HepG2 (cell line): ENCODE measurements at regions not wholly inside any gene's neighbourhood (a gene's known extent, or its start where the extent isn't known, plus 50 kb on each side); places are given as distances from the start of the nearest gene placed in this dataset.

Source experiments
- CENPBD1 ChIP-seq: sonication (generic); formaldehyde crosslinking; IDR thresholded peaks from 2 replicates; pipeline ENCODE4 v1.8.0; 2022; ENCODE audit warnings: missing genetic modification reagents, low read depth, mild to moderate bottlenecking, borderline replicate concordance
- HOXA9 ChIP-seq: sonication (generic); formaldehyde crosslinking; IDR thresholded peaks from 2 replicates; pipeline ENCODE4 v1.8.1; 2022; ENCODE audit warnings: missing genetic modification reagents, mild to moderate bottlenecking, moderate library complexity, borderline replicate concordance
- MBNL3 ChIP-seq: fragments of 250-450 bp; sonication (Bioruptor Pico); conservative IDR thresholded peaks from 2 replicates; pipeline ENCODE4 v1.8.0; 2022; ENCODE audit warnings: mild to moderate bottlenecking, inconsistent platforms
- MED13 ChIP-seq: sonication (generic); formaldehyde crosslinking; IDR thresholded peaks from 2 replicates; pipeline ENCODE4 v1.5.0; 2020; ENCODE audit warnings: missing genetic modification reagents
- MEIS2 ChIP-seq: sonication (generic); formaldehyde crosslinking; IDR thresholded peaks from 2 replicates; pipeline ENCODE4 v1.9.0; 2021; ENCODE audit warnings: mild to moderate bottlenecking, missing genetic modification reagents
- NFKBIZ ChIP-seq: IDR thresholded peaks from 2 replicates; pipeline ENCODE4 v1.6.1; 2018; ENCODE audit warnings: missing genetic modification reagents, missing compliant biosample characterization
- NFYC ChIP-seq: IDR thresholded peaks from 2 replicates; pipeline ENCODE4 v1.6.1; 2016; ENCODE audit warnings: missing genetic modification reagents, missing compliant biosample characterization
- PAF1 ChIP-seq: IDR thresholded peaks from 2 replicates; pipeline ENCODE4 v1.6.1; 2016; ENCODE audit warnings: missing genetic modification reagents, missing compliant biosample characterization
- PHF20 ChIP-seq: sonication (generic); formaldehyde crosslinking; IDR thresholded peaks from 2 replicates; pipeline ENCODE4 v1.5.0; 2020; ENCODE audit warnings: mild to moderate bottlenecking, missing genetic modification reagents
- PHF8 ChIP-seq: sonication (generic); formaldehyde crosslinking; IDR thresholded peaks from 2 replicates; pipeline ENCODE4 v1.5.0; 2020; ENCODE audit warnings: missing genetic modification reagents
- RBFOX2 ChIP-seq: fragments of 200-400 bp; formaldehyde crosslinking; IDR thresholded peaks from 2 replicates; pipeline ENCODE4 v1.6.1; 2017; ENCODE audit warnings: low read depth, mild to moderate bottlenecking, low read length
- TSC22D2 ChIP-seq: sonication (generic); formaldehyde crosslinking; IDR thresholded peaks from 2 replicates; pipeline ENCODE4 v1.5.1; 2020; ENCODE audit warnings: missing genetic modification reagents, mild to moderate bottlenecking, borderline replicate concordance
- ZBTB3 ChIP-seq: sonication (generic); formaldehyde crosslinking; IDR thresholded peaks from 2 replicates; pipeline ENCODE4 v1.4.0; 2020; ENCODE audit warnings: low read depth, mild to moderate bottlenecking, moderate library complexity, missing genetic modification reagents, borderline replicate concordance
- ZBTB39 ChIP-seq: sonication (generic); formaldehyde crosslinking; IDR thresholded peaks from 2 replicates; pipeline ENCODE4 v1.5.0; 2020; ENCODE audit warnings: missing genetic modification reagents
- ZNF446 ChIP-seq: sonication (generic); formaldehyde crosslinking; IDR thresholded peaks from 2 replicates; pipeline ENCODE4 v1.5.0; 2020; ENCODE audit warnings: mild to moderate bottlenecking, missing genetic modification reagents
- ZNF775 ChIP-seq: sonication (generic); formaldehyde crosslinking; IDR thresholded peaks from 2 replicates; pipeline ENCODE4 v1.4.0; 2020; ENCODE audit warnings: missing genetic modification reagents, mild to moderate bottlenecking, moderate library complexity, borderline replicate concordance
- ZNF883 ChIP-seq: sonication (generic); formaldehyde crosslinking; IDR thresholded peaks from 2 replicates; pipeline ENCODE4 v1.5.1; 2020; ENCODE audit warnings: mild to moderate bottlenecking, missing genetic modification reagents; ENCODE audit errors: not compliant biosample characterization
- TF ChIP-seq, protein P1 (sequence below), 2 experiments: sonication (generic) in 1 of 2; formaldehyde crosslinking in 1 of 2; IDR thresholded peaks; 2 replicates each; pipeline versions ENCODE4 v1.4.0 to v1.6.1; 2018 to 2020; ENCODE audit warnings: missing genetic modification reagents in 2 of 2, borderline replicate concordance in 1 of 2, low read depth in 1 of 2, mild to moderate bottlenecking in 1 of 2, missing biosample characterization in 1 of 2
- TF ChIP-seq, protein P2 (sequence below): sonication (generic); formaldehyde crosslinking; IDR thresholded peaks from 2 replicates; pipeline ENCODE4 v1.5.0; 2020; ENCODE audit warnings: missing genetic modification reagents, mild to moderate bottlenecking, borderline replicate concordance
- TF ChIP-seq, protein P3 (sequence below): sonication (generic); IDR thresholded peaks from 2 replicates; pipeline ENCODE4 v1.6.1; 2016; ENCODE audit warnings: low read depth, borderline replicate concordance
- TF ChIP-seq, protein P4 (sequence below): sonication (generic); formaldehyde crosslinking; IDR thresholded peaks from 2 replicates; pipeline ENCODE4 v1.4.0; 2020; ENCODE audit warnings: missing genetic modification reagents, borderline replicate concordance

- TF ChIP-seq NFYC (CRISPR knock-in tag) = no peak
- TF ChIP-seq PHF8 (CRISPR knock-in tag) = 0 out of 2 replicates have a peak, but pooled peaks have one; percentile 34
- TF ChIP-seq RBFOX2 = no peak
- TF ChIP-seq PHF20 (CRISPR knock-in tag) = no peak
- TF ChIP-seq, protein P1, sequence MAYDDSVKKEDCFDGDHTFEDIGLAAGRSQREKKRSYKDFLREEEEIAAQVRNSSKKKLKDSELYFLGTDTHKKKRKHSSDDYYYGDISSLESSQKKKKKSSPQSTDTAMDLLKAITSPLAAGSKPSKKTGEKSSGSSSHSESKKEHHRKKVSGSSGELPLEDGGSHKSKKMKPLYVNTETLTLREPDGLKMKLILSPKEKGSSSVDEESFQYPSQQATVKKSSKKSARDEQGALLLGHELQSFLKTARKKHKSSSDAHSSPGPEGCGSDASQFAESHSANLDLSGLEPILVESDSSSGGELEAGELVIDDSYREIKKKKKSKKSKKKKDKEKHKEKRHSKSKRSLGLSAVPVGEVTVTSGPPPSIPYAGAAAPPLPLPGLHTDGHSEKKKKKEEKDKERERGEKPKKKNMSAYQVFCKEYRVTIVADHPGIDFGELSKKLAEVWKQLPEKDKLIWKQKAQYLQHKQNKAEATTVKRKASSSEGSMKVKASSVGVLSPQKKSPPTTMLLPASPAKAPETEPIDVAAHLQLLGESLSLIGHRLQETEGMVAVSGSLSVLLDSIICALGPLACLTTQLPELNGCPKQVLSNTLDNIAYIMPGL (CRISPR knock-in tag; IDR thresholded peaks at IDR 0.05; ENCODE audit: borderline replicate concordance in 1 of 2, low read depth in 1 of 2) = 0 out of 4 replicates have a peak, but pooled peaks of 1 of the 2 experiments have one; percentile 39
- no peak for TF ChIP-seq ZBTB39 (CRISPR knock-in tag)
- peak; percentile 70; the same call in 1 of the 2 replicates for TF ChIP-seq TSC22D2 (CRISPR knock-in tag)
- TF ChIP-seq, protein P2, sequence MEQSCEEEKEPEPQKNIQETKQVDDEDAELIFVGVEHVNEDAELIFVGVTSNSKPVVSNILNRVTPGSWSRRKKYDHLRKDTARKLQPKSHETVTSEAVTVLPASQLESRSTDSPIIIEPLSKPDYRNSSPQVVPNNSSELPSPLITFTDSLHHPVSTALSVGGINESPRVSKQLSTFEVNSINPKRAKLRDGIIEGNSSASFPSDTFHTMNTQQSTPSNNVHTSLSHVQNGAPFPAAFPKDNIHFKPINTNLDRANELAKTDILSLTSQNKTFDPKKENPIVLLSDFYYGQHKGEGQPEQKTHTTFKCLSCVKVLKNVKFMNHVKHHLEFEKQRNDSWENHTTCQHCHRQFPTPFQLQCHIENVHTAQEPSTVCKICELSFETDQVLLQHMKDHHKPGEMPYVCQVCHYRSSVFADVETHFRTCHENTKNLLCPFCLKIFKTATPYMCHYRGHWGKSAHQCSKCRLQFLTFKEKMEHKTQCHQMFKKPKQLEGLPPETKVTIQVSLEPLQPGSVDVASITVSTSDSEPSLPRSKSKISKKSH (CRISPR knock-in tag) = no peak
- TF ChIP-seq MED13 (CRISPR knock-in tag) = no peak
- no peak for TF ChIP-seq ZNF446 (CRISPR knock-in tag)
- no peak for TF ChIP-seq ZNF883 (CRISPR knock-in tag)
- TF ChIP-seq HOXA9 (CRISPR knock-in tag) = no peak
- TF ChIP-seq, protein P3, sequence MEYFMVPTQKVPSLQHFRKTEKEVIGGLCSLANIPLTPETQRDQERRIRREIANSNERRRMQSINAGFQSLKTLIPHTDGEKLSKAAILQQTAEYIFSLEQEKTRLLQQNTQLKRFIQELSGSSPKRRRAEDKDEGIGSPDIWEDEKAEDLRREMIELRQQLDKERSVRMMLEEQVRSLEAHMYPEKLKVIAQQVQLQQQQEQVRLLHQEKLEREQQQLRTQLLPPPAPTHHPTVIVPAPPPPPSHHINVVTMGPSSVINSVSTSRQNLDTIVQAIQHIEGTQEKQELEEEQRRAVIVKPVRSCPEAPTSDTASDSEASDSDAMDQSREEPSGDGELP = peak; percentile 68; the same call in 1 of the 2 replicates
- no peak for TF ChIP-seq CENPBD1 (CRISPR knock-in tag)
- TF ChIP-seq ZBTB3 (CRISPR knock-in tag) = no peak; the same call in 1 of the 2 replicates
- TF ChIP-seq, protein P4, sequence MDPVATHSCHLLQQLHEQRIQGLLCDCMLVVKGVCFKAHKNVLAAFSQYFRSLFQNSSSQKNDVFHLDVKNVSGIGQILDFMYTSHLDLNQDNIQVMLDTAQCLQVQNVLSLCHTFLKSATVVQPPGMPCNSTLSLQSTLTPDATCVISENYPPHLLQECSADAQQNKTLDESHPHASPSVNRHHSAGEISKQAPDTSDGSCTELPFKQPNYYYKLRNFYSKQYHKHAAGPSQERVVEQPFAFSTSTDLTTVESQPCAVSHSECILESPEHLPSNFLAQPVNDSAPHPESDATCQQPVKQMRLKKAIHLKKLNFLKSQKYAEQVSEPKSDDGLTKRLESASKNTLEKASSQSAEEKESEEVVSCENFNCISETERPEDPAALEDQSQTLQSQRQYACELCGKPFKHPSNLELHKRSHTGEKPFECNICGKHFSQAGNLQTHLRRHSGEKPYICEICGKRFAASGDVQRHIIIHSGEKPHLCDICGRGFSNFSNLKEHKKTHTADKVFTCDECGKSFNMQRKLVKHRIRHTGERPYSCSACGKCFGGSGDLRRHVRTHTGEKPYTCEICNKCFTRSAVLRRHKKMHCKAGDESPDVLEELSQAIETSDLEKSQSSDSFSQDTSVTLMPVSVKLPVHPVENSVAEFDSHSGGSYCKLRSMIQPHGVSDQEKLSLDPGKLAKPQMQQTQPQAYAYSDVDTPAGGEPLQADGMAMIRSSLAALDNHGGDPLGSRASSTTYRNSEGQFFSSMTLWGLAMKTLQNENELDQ (CRISPR knock-in tag) = no peak
- 0 out of 2 replicates have a peak, but pooled peaks have one; percentile 33 for TF ChIP-seq NFKBIZ (CRISPR knock-in tag)
- TF ChIP-seq MEIS2 (CRISPR knock-in tag) = peak; percentile 69; the same call in 1 of the 2 replicates
- TF ChIP-seq PAF1 (CRISPR knock-in tag) = no peak
- no peak for TF ChIP-seq MBNL3 (CRISPR knock-in tag)
- no peak for TF ChIP-seq ZNF775 (CRISPR knock-in tag)
Observed at GRCh38 chr2:234867882-234868285, 83.9 kb upstream of the SH3BP4 start (continued).
